Duodenal mucosa (tissue), 2 donors: ENCODE measurements at regions not wholly inside any gene's neighbourhood (a gene's known extent, or its start where the extent isn't known, plus 50 kb on each side); places are given as distances from the start of the nearest gene placed in this dataset.
"Not testable (repeated sequence)": the region's sequence is repeated elsewhere in the genome, so short reads cannot be mapped to it uniquely, and the experiment has no call there.

ENCODE experiments used
- H3K27ac ChIP-seq: one replicate; pipeline ENCODE4 v1.7.0; 2013; ENCODE audit warnings: low read depth, low read length
- H3K27me3 ChIP-seq, 2 donors: one replicate each; pipeline ENCODE4 v1.7.0; 2013; ENCODE audit warnings: low read length in 2 of 2, control low read depth in 1 of 2; ENCODE audit not compliant: insufficient read depth in 2 of 2, control insufficient read depth in 1 of 2
- H3K36me3 ChIP-seq, 2 donors: one replicate each; pipeline ENCODE4 v1.7.0; 2013; ENCODE audit warnings: low read length in 2 of 2, control low read depth in 1 of 2; ENCODE audit not compliant: insufficient read depth in 2 of 2, control insufficient read depth in 1 of 2
- H3K4me1 ChIP-seq, 2 donors: one replicate each; pipeline ENCODE4 v1.7.0; 2013; ENCODE audit warnings: low read length in 2 of 2, control low read depth in 1 of 2; ENCODE audit not compliant: insufficient read depth in 2 of 2, control insufficient read depth in 1 of 2
- H3K4me3 ChIP-seq, 2 donors: one replicate each; pipeline ENCODE4 v1.7.0; 2013; ENCODE audit warnings: low read length in 2 of 2, low read depth in 1 of 2
- H3K9ac ChIP-seq, 2 donors: one replicate each; pipeline ENCODE4 v1.7.0; 2013; ENCODE audit warnings: low read length in 2 of 2, low read depth in 1 of 2
- H3K9me3 ChIP-seq, 2 donors: one replicate each; pipeline ENCODE4 v1.7.0; 2013; ENCODE audit warnings: low read length in 2 of 2, control low read depth in 1 of 2; ENCODE audit not compliant: control insufficient read depth in 1 of 2

DNA sequence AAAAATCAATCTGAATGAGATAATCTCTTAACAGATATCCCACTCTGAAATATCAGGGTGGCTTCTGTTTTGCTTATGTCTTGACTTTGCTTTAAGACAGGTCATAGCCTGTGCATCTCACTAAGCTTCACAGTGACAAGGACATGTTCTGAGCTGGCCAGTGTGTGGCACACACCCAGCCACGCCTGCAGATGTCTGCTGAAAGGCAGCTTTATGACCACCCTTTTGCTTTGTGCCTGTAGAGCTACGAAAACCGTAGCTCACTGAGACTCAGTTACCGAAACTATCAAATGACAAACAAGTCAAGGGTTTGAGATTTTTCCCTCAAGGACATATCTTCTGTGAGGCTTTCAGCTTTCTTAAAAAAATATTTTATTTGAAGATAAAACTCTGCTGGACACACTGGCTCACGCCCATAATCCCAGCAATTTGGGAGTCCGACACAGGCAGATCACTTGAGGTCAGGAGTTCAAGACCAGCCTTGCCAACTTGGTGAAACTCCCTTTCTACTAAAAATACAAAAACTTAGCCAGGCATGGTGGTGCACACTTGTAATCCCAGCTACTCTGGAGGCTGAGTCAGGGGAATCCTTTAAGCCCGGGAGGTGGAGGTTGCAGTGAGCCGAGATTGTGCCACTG, 233.2 kb downstream of the SPATA31A1 start:
- Histone ChIP-seq H3K36me3 (no peaks in the 10 kb centered on the region), H3K27me3 (no peaks in the 10 kb centered on the region), H3K4me3 (no peak overlapping the region), H3K9me3 (no peaks in the 10 kb centered on the region), H3K9ac (no peak overlapping the region), H3K27ac (no peak overlapping the region), H3K4me1 (no peaks in the 10 kb centered on the region)

DNA sequence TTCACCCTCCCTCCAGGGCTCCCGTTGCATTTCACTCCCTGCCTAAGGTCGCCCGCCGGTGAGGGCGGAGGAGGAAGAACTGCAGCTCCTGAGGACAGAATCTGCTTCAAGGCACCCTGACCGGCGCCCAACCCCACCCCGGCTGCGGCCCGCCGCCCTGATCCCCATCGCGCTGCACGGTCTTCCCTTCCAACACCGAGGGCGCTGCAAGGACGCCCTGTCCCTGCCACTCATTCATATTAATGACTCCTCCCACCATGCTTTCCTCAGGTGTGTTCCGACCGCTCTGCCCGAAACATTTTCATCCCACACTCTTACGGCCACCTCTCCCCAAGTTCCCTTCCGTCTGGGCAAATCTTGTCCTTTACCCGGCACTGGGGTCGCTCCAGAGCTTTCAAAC, 248.6 kb downstream of the SPATA31A1 start:
- not testable (repeated sequence) for H3K27ac ChIP-seq, H3K9me3 ChIP-seq, H3K4me1 ChIP-seq, H3K36me3 ChIP-seq, H3K4me3 ChIP-seq, H3K9ac ChIP-seq, H3K27me3 ChIP-seq

DNA sequence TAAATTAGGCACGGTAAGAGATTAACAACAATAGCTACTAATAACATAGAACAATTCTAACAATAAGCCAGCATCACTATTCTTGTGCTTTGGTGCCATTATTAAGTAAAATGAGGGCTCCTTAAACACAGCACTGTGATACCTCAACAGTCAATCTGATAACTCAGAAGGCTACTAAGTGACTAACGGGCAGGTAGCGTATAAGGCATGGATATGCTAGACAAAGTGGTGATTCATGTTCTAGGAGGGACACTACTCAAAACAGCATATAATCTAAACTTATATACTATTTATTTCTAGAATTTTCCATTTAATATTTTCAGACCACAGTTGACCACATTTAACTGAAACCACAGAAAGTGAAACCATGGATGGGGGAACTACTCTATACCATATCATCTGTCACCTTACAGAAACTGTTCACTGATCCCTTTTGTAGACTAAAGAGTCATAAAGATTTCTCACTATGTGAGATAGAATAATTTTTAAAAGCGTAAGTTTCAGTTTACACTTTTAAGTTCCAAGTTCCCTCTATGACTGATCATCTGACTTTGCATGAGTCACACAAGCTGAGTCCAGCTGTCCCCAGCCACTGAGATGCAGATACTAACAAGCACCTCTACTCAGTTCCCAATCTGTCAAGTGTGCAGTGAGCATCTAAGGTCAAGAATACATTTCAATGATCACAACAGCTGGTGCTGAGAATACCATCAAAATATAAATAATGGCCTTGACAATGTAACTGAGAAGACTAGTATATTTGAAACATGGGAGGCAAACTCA, 256.2 kb downstream of the SPATA31A1 start:
- H3K27ac ChIP-seq, H3K4me1 ChIP-seq, H3K36me3 ChIP-seq, H3K4me3 ChIP-seq, H3K9ac ChIP-seq, H3K27me3 ChIP-seq, H3K9me3 ChIP-seq: not testable (repeated sequence)

GRCh38 chr9:39616480-39616879, 261.0 kb downstream of the SPATA31A1 start:
- not testable (repeated sequence) for H3K4me3 ChIP-seq, H3K4me1 ChIP-seq, H3K27me3 ChIP-seq, H3K9ac ChIP-seq, H3K27ac ChIP-seq, H3K9me3 ChIP-seq, H3K36me3 ChIP-seq

DNA sequence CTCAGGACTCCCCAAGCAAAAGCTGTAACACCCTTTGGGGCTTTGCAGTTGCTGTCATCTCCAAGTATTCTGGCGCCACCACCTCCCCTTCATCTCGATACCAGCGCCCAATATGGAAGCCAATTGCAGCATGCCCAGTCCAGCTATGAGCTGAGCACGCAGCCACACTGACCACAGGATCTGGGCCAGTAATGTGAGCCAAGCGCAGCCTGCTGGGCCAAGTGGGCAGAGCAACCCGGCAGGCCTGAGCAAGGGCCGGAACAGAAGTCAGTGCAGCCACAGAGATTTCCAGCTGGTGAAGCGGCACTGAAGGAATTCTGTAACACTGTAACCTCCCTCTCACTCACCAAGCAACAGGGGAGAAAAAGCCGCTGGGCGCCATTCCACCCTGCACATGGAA, 268.6 kb downstream of the SPATA31A1 start:
- H3K4me3 ChIP-seq, H3K9ac ChIP-seq, H3K27me3 ChIP-seq, H3K27ac ChIP-seq, H3K36me3 ChIP-seq, H3K9me3 ChIP-seq, H3K4me1 ChIP-seq: not testable (repeated sequence)

GRCh38 chr9:39632071-39632470, 276.6 kb downstream of the SPATA31A1 start:
- H3K4me3 ChIP-seq, H3K9me3 ChIP-seq, H3K36me3 ChIP-seq, H3K9ac ChIP-seq, H3K27me3 ChIP-seq, H3K4me1 ChIP-seq, H3K27ac ChIP-seq: not testable (repeated sequence)

- H3K4me1 ChIP-seq, H3K27ac ChIP-seq, H3K36me3 ChIP-seq, H3K4me3 ChIP-seq, H3K9me3 ChIP-seq, H3K27me3 ChIP-seq, H3K9ac ChIP-seq: not testable (repeated sequence)
Observed at GRCh38 chr9:39649029-39649428, 293.6 kb downstream of the SPATA31A1 start.

GRCh38 chr9:39656960-39657603, 301.6 kb downstream of the SPATA31A1 start:
- H3K4me3 ChIP-seq, H3K27ac ChIP-seq, H3K9ac ChIP-seq: not testable (repeated sequence)

GRCh38 chr9:39663020-39663419, 307.6 kb downstream of the SPATA31A1 start:
- not testable (repeated sequence) for H3K4me1 ChIP-seq, H3K9me3 ChIP-seq, H3K27me3 ChIP-seq, H3K4me3 ChIP-seq, H3K27ac ChIP-seq, H3K9ac ChIP-seq, H3K36me3 ChIP-seq

More at GRCh38 chr9:39656960-39657603, 301.6 kb downstream of the SPATA31A1 start:
- H3K9me3 ChIP-seq, H3K27me3 ChIP-seq, H3K36me3 ChIP-seq, H3K4me1 ChIP-seq: not testable (repeated sequence)

DNA sequence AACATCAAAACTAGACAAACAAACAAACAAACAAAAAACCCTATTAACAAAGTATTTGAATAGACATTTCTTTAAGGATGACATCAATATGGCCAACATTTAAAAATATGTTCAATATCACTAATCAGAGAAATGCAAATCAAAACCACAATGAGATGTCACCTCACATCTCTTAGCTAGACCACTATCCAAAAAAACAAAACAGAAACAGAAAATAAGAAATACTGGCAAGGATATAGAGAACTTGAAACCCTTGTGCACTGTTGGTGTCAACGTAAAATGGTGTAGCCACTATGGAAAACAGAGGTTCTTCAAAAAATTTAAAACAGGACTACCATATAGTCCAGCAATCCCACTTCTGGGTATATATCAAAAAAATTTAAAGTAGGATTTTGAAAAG, 308.2 kb downstream of the SPATA31A1 start:
- not testable (repeated sequence) for H3K27me3 ChIP-seq, H3K27ac ChIP-seq, H3K4me1 ChIP-seq, H3K9ac ChIP-seq, H3K9me3 ChIP-seq, H3K36me3 ChIP-seq, H3K4me3 ChIP-seq
